Coronary artery (tissue), 2 donors: ENCODE measurements at regions not wholly inside any gene's neighbourhood (a gene's known extent, or its start where the extent isn't known, plus 50 kb on each side); places are given as distances from the start of the nearest gene placed in this dataset.
A peak's percentile ranks its signal among the peaks of the same experiment; 100 is the strongest.
"Not testable (repeated sequence)": the region's sequence is repeated elsewhere in the genome, so short reads cannot be mapped to it uniquely, and the experiment has no call there.

Source experiments
- DNase-seq: peaks from one replicate; pipeline ENCODE4 v3.0.0-alpha.2; 2017; ENCODE audit warnings: low spot score
- H3K27ac ChIP-seq, 2 donors: fragments of 200-600 bp; sonication (generic); one replicate each; pipeline ENCODE4 v1.5.1; 2016 to 2019
- H3K4me3 ChIP-seq: fragments of 200-600 bp; sonication (generic); 2 replicates; pipeline ENCODE4 v1.5.1; 2016; ENCODE audit warnings: mild to moderate bottlenecking, moderate library complexity
- CTCF ChIP-seq: fragments of 200-600 bp; sonication (generic); IDR thresholded peaks from one replicate; pipeline ENCODE4 v1.5.1; 2019; ENCODE audit warnings: antibody characterized with exemption

GRCh38 chr17:77530591-77530990 is 389.8 kb downstream of the SEC14L1 start:
- Histone ChIP-seq H3K4me3 (no peak overlapping the region), H3K27ac (no peak overlapping the region)
- DNase-seq, result peak; percentile 40
- TF ChIP-seq CTCF, result no peak

GRCh38 chr17:77531002-77531401 is 390.2 kb downstream of the SEC14L1 start:
- DNase-seq, result no peak
- no peak overlapping the region for H3K4me3 ChIP-seq
- no peak overlapping the region for H3K27ac ChIP-seq
- TF ChIP-seq CTCF, result no peak

- no peak for TF ChIP-seq CTCF
- DNase-seq, result peak; percentile 52
- Histone ChIP-seq H3K27ac (no peak overlapping the region), H3K4me3 (no peak overlapping the region)
Observed at GRCh38 chr17:77531641-77532040, 390.9 kb downstream of the SEC14L1 start.

- not testable (repeated sequence) for H3K27ac ChIP-seq, H3K4me3 ChIP-seq
- DNase-seq, result peak; percentile 14
Observed at GRCh38 chr17:77533697-77534096, 392.9 kb downstream of the SEC14L1 start.

- Histone ChIP-seq H3K4me3 (no peak overlapping the region), H3K27ac (no peak overlapping the region)
- no peak for TF ChIP-seq CTCF
- peak; percentile 46 for DNase-seq
Observed at GRCh38 chr17:77534137-77534536, 393.4 kb downstream of the SEC14L1 start.

GRCh38 chr17:77535435-77535834 is 394.7 kb downstream of the SEC14L1 start:
- no peak overlapping the region for H3K27ac ChIP-seq
- DNase-seq, result no peak
- H3K4me3 ChIP-seq, result no peak overlapping the region
- TF ChIP-seq CTCF, result no peak

GRCh38 chr17:77535892-77536291 is 395.1 kb downstream of the SEC14L1 start:
- no peak for TF ChIP-seq CTCF
- H3K27ac ChIP-seq, result no peak overlapping the region
- H3K4me3 ChIP-seq, result no peak overlapping the region
- DNase-seq, result peak; percentile 5

- Histone ChIP-seq H3K27ac (no peak overlapping the region), H3K4me3 (no peak overlapping the region)
- DNase-seq, result no peak
- no peak for TF ChIP-seq CTCF
Observed at GRCh38 chr17:77537566-77537965, 396.8 kb downstream of the SEC14L1 start.
